ENCODE measurements at regions not wholly inside any gene's neighbourhood (a gene's known extent, or its start where the extent isn't known, plus 50 kb on each side); places are given as distances from the start of the nearest gene placed in this dataset.

- no peaks in the 10 kb centered on the region for H3K36me3 Mint-ChIP-seq (ENCODE audit: insufficient read depth)
- no peak for DNase-seq (ENCODE audit: low spot score, unreplicated experiment)
- no peaks in the 10 kb centered on the region for H3K4me1 Mint-ChIP-seq (ENCODE audit: low read depth)
- no peak for TF ChIP-seq CTCF (IDR thresholded peaks at IDR 0.05; ENCODE audit: unreplicated experiment)
- H3K27me3 Mint-ChIP-seq: no peaks in the 10 kb centered on the region
- no peak overlapping the region for H3K27ac Mint-ChIP-seq
- H3K4me3 Mint-ChIP-seq (ENCODE audit: low read depth): no peak overlapping the region
- peaks cover 8% of the 10 kb centered on the region for H3K9me3 Mint-ChIP-seq (ENCODE audit: low read depth)
Observed at GRCh38 chrX:124975456-124975855, 344.2 kb upstream of the TEX13C start.

GRCh38 chrX:124981420-124981819 is 338.3 kb upstream of the TEX13C start:
- H3K9me3 Mint-ChIP-seq (ENCODE audit: low read depth): no peaks in the 10 kb centered on the region
- no peak overlapping the region for H3K4me3 Mint-ChIP-seq (ENCODE audit: low read depth)
- H3K27ac Mint-ChIP-seq: no peak overlapping the region
- H3K4me1 Mint-ChIP-seq (ENCODE audit: low read depth): peaks cover 18% of the 10 kb centered on the region
- DNase-seq (ENCODE audit: low spot score, unreplicated experiment): no peak
- H3K27me3 Mint-ChIP-seq: no peaks in the 10 kb centered on the region
- no peak for TF ChIP-seq CTCF (IDR thresholded peaks at IDR 0.05; ENCODE audit: unreplicated experiment)
- H3K36me3 Mint-ChIP-seq (ENCODE audit: insufficient read depth): no peaks in the 10 kb centered on the region

- TF ChIP-seq CTCF (IDR thresholded peaks at IDR 0.05; ENCODE audit: unreplicated experiment): no peak
- H3K4me3 Mint-ChIP-seq (ENCODE audit: low read depth): no peak overlapping the region
- H3K9me3 Mint-ChIP-seq (ENCODE audit: low read depth): no peaks in the 10 kb centered on the region
- DNase-seq (ENCODE audit: low spot score, unreplicated experiment): no peak
- H3K27ac Mint-ChIP-seq: no peak overlapping the region
- H3K27me3 Mint-ChIP-seq: no peaks in the 10 kb centered on the region
- H3K36me3 Mint-ChIP-seq (ENCODE audit: insufficient read depth): no peaks in the 10 kb centered on the region
- H3K4me1 Mint-ChIP-seq (ENCODE audit: low read depth): peaks cover 18% of the 10 kb centered on the region
Observed at GRCh38 chrX:124984140-124984813, 335.4 kb upstream of the TEX13C start.

- DNase-seq (ENCODE audit: low spot score, unreplicated experiment): no peak
- no peak for TF ChIP-seq CTCF (IDR thresholded peaks at IDR 0.05; ENCODE audit: unreplicated experiment)
- Mint-ChIP-seq H3K4me1 (ENCODE audit: low read depth) (peaks cover 18% of the 10 kb centered on the region), H3K27ac (no peak overlapping the region), H3K27me3 (no peaks in the 10 kb centered on the region), H3K36me3 (ENCODE audit: insufficient read depth) (no peaks in the 10 kb centered on the region), H3K9me3 (ENCODE audit: low read depth) (no peaks in the 10 kb centered on the region), H3K4me3 (ENCODE audit: low read depth) (no peak overlapping the region)
Observed at GRCh38 chrX:124986284-124986683, 333.4 kb upstream of the TEX13C start.

GRCh38 chrX:124993735-124994134 is 325.9 kb upstream of the TEX13C start:
- Mint-ChIP-seq H3K27me3 (no peaks in the 10 kb centered on the region), H3K4me3 (ENCODE audit: low read depth) (no peak overlapping the region), H3K36me3 (ENCODE audit: insufficient read depth) (no peaks in the 10 kb centered on the region), H3K4me1 (ENCODE audit: low read depth) (peaks cover 6% of the 10 kb centered on the region), H3K27ac (no peak overlapping the region), H3K9me3 (ENCODE audit: low read depth) (peaks cover 7% of the 10 kb centered on the region)
- no peak for TF ChIP-seq CTCF (IDR thresholded peaks at IDR 0.05; ENCODE audit: unreplicated experiment)
- no peak for DNase-seq (ENCODE audit: low spot score, unreplicated experiment)
